GM18858 (cell line): ENCODE measurements at regions not wholly inside any gene's neighbourhood (a gene's known extent, or its start where the extent isn't known, plus 50 kb on each side); places are given as distances from the start of the nearest gene placed in this dataset.

Experiments
- ATAC-seq: cut with Tn5 transposase; IDR thresholded peaks from one replicate; pipeline ENCODE4 v1.9.1; 2021; ENCODE audit not compliant: unreplicated experiment

- no peak for ATAC-seq
These were observed 311.7 kb upstream of the FMN2 start for GRCh38 chr1:239779962-239780361.

GRCh38 chr1:239784896-239785295 lies 306.8 kb upstream of the FMN2 start:
- no peak for ATAC-seq

- ATAC-seq: no peak
These were observed 306.1 kb upstream of the FMN2 start for GRCh38 chr1:239785576-239785975.

- no peak for ATAC-seq
These were observed 305.2 kb upstream of the FMN2 start for GRCh38 chr1:239786464-239786863.

- no peak for ATAC-seq
These were observed 299.5 kb upstream of the FMN2 start for GRCh38 chr1:239792157-239792556.

- no peak for ATAC-seq
These were observed 296.4 kb upstream of the FMN2 start for GRCh38 chr1:239795304-239795703.

GRCh38 chr1:239799617-239800016 lies 292.1 kb upstream of the FMN2 start:
- ATAC-seq: no peak

GRCh38 chr1:239800861-239801260 lies 290.8 kb upstream of the FMN2 start:
- ATAC-seq: no peak

- ATAC-seq: no peak
These were observed 289.4 kb upstream of the FMN2 start for GRCh38 chr1:239802275-239802674.

- no peak for ATAC-seq
These were observed 287.9 kb upstream of the FMN2 start for GRCh38 chr1:239803781-239804180.

- ATAC-seq: no peak
These were observed 287.4 kb upstream of the FMN2 start for GRCh38 chr1:239804266-239804665.

- ATAC-seq: no peak
These were observed 286.6 kb upstream of the FMN2 start for GRCh38 chr1:239805042-239805441.

- ATAC-seq: no peak
These were observed 285.6 kb upstream of the FMN2 start for GRCh38 chr1:239805851-239806772.

- no peak for ATAC-seq
These were observed 284.8 kb upstream of the FMN2 start for GRCh38 chr1:239806897-239807296.

- no peak for ATAC-seq
These were observed 284.3 kb upstream of the FMN2 start for GRCh38 chr1:239807361-239807760.

- no peak for ATAC-seq
These were observed 281.6 kb upstream of the FMN2 start for GRCh38 chr1:239810061-239810481.

- no peak for ATAC-seq
These were observed 280.3 kb upstream of the FMN2 start for GRCh38 chr1:239811211-239811885.

- ATAC-seq: no peak
These were observed 279.1 kb upstream of the FMN2 start for GRCh38 chr1:239812580-239812979.

- ATAC-seq: no peak
These were observed 277.3 kb upstream of the FMN2 start for GRCh38 chr1:239814306-239814881.

- ATAC-seq: no peak
These were observed 276.6 kb upstream of the FMN2 start for GRCh38 chr1:239815074-239815473.

- ATAC-seq: no peak
These were observed 275.5 kb upstream of the FMN2 start for GRCh38 chr1:239816081-239816782.
